ENCODE measurements at regions not wholly inside any gene's neighbourhood (a gene's known extent, or its start where the extent isn't known, plus 50 kb on each side); places are given as distances from the start of the nearest gene placed in this dataset.
"Not testable (repeated sequence)": the region's sequence is repeated elsewhere in the genome, so short reads cannot be mapped to it uniquely, and the experiment has no call there.

DNA sequence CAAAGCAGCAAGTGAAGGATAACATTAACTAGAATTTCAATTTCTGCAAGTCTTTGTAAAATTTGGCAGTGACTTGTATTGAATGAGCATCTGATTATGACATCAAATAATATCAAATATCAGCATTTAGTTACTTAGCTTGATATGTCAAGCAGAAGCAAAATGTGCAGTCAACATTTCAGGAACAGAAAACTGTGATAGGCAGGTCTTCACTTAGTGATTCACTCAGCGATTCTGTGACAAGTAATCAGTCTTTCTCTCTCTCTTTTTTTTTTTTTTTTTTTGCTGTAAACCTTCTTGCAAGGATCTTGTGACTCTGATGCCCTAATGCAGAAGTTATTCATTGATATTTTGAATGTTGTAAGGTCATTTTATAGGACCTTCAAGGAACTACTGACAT lies 307.1 kb downstream of the MTERF1 start:
- Histone ChIP-seq H3K4me1 (peaks cover 0 to 8% of the 10 kb centered on the region in 2 donors), H3K27ac (no peak overlapping the region), H3K9me3 (no peaks in the 10 kb centered on the region), H3K4me3 (no peak overlapping the region), H3K27me3 (no peaks in the 10 kb centered on the region), H3K36me3 (no peaks in the 10 kb centered on the region)
- intact Hi-C loops (cut with DNase I; ENCODE audit: low total_unique reads): no loop called here
- TF ChIP-seq CTCF (IDR thresholded peaks at IDR 0.05) (no peak), POLR2AphosphoS5 (IDR thresholded peaks at IDR 0.05) (no peak), POLR2A (IDR thresholded peaks at IDR 0.05) (no peak)
- DNase-seq (ENCODE audit: low spot score in 2 of 2): no peak

- DNase-seq (ENCODE audit: low spot score in 2 of 2); H3K4me1 ChIP-seq; H3K36me3 ChIP-seq; H3K9me3 ChIP-seq; H3K27me3 ChIP-seq; H3K4me3 ChIP-seq; intact Hi-C loops (cut with DNase I; ENCODE audit: low total_unique reads); H3K27ac ChIP-seq: not testable (repeated sequence)
Observed at GRCh38 chr7:91576459-91576858, 304.0 kb downstream of the MTERF1 start.

- intact Hi-C loops (cut with DNase I; ENCODE audit: low total_unique reads): no loop called here
- Histone ChIP-seq H3K27ac (no peak overlapping the region), H3K27me3 (no peaks in the 10 kb centered on the region), H3K36me3 (no peaks in the 10 kb centered on the region), H3K9me3 (no peaks in the 10 kb centered on the region), H3K4me3 (no peak overlapping the region), H3K4me1 (no peaks in the 10 kb centered on the region)
- DNase-seq (ENCODE audit: low spot score in 2 of 2): no peak
- TF ChIP-seq POLR2AphosphoS5 (IDR thresholded peaks at IDR 0.05) (no peak), CTCF (IDR thresholded peaks at IDR 0.05) (no peak), POLR2A (IDR thresholded peaks at IDR 0.05) (no peak)
Observed at GRCh38 chr7:91579837-91580236, 300.7 kb downstream of the MTERF1 start.

GRCh38 chr7:91582799-91583477 lies 297.6 kb downstream of the MTERF1 start:
- Histone ChIP-seq H3K4me1 (no peaks in the 10 kb centered on the region), H3K36me3 (no peaks in the 10 kb centered on the region)
- intact Hi-C loops (cut with DNase I; ENCODE audit: low total_unique reads): no loop called here

GRCh38 chr7:91596287-91596686 lies 284.2 kb downstream of the MTERF1 start:
- no peaks in the 10 kb centered on the region for H3K27me3 ChIP-seq
- no peaks in the 10 kb centered on the region for H3K9me3 ChIP-seq
- TF ChIP-seq CTCF (IDR thresholded peaks at IDR 0.05) (no peak), POLR2A (IDR thresholded peaks at IDR 0.05) (no peak), POLR2AphosphoS5 (IDR thresholded peaks at IDR 0.05) (no peak)
- DNase-seq (ENCODE audit: low spot score in 2 of 2): no peak
- intact Hi-C loops (cut with DNase I; ENCODE audit: low total_unique reads): no loop called here
- H3K27ac ChIP-seq: no peak overlapping the region
- H3K4me1 ChIP-seq: no peaks in the 10 kb centered on the region
- no peaks in the 10 kb centered on the region for H3K36me3 ChIP-seq
- no peak overlapping the region for H3K4me3 ChIP-seq

More at GRCh38 chr7:91582799-91583477, 297.6 kb downstream of the MTERF1 start:
- no peak for DNase-seq (ENCODE audit: low spot score in 2 of 2)
- Histone ChIP-seq H3K27ac (no peak overlapping the region), H3K4me3 (no peak overlapping the region), H3K9me3 (no peaks in the 10 kb centered on the region), H3K27me3 (no peaks in the 10 kb centered on the region)
- TF ChIP-seq POLR2AphosphoS5 (IDR thresholded peaks at IDR 0.05): no peak
- TF ChIP-seq CTCF (IDR thresholded peaks at IDR 0.05): no peak
- no peak for TF ChIP-seq POLR2A (IDR thresholded peaks at IDR 0.05)

GRCh38 chr7:91598791-91599190 lies 281.7 kb downstream of the MTERF1 start:
- Histone ChIP-seq H3K27me3 (no peaks in the 10 kb centered on the region), H3K36me3 (no peaks in the 10 kb centered on the region), H3K4me1 (no peaks in the 10 kb centered on the region), H3K9me3 (no peaks in the 10 kb centered on the region), H3K4me3 (no peak overlapping the region), H3K27ac (no peak overlapping the region)
- intact Hi-C loops (cut with DNase I; ENCODE audit: low total_unique reads): no loop called here
- DNase-seq (ENCODE audit: low spot score in 2 of 2): no peak
- TF ChIP-seq POLR2AphosphoS5 (IDR thresholded peaks at IDR 0.05) (no peak), CTCF (IDR thresholded peaks at IDR 0.05) (no peak), POLR2A (IDR thresholded peaks at IDR 0.05) (no peak)
